Right atrium auricular region (tissue), 2 donors: ENCODE measurements at regions not wholly inside any gene's neighbourhood (a gene's known extent, or its start where the extent isn't known, plus 50 kb on each side); places are given as distances from the start of the nearest gene placed in this dataset.

Source experiments
- DNase-seq: peaks from one replicate; pipeline ENCODE4 v3.0.0-alpha.2; 2019; ENCODE audit warnings: low spot score
- H3K27ac ChIP-seq, 2 donors: fragments of 200-600 bp; sonication (generic); 1 replicate in 1 of 2; 2 replicates in 1 of 2; pipeline ENCODE4 v1.5.1; 2016 to 2019
- H3K27me3 ChIP-seq, 2 donors: fragments of 200-600 bp; sonication (generic); one replicate each; pipeline versions ENCODE4 v1.5.1 to v1.6.0; 2017 to 2019
- H3K36me3 ChIP-seq: fragments of 200-600 bp; sonication (generic); one replicate; pipeline ENCODE4 v1.5.1; 2016
- H3K4me1 ChIP-seq, 2 donors: fragments of 200-600 bp; sonication (generic); one replicate each; pipeline versions ENCODE4 v1.5.1 to v1.6.0; 2017 to 2019
- H3K4me3 ChIP-seq, 2 donors: fragments of 200-600 bp; sonication (generic); 1 replicate in 1 of 2; 2 replicates in 1 of 2; pipeline ENCODE4 v1.5.1; 2017 to 2019; ENCODE audit warnings: mild to moderate bottlenecking in 1 of 2, moderate library complexity in 1 of 2
- H3K9me3 ChIP-seq, 2 donors: fragments of 200-600 bp; sonication (generic); one replicate each; pipeline ENCODE4 v1.5.1; 2019
- CTCF ChIP-seq, 2 donors: fragments of 200-600 bp; sonication (generic); IDR thresholded peaks; one replicate each; pipeline ENCODE4 v1.5.1; 2019; ENCODE audit warnings: antibody characterized with exemption in 2 of 2

- Histone ChIP-seq H3K9me3 (peaks cover 0 to 8% of the 10 kb centered on the region in 2 donors), H3K27ac (no peak overlapping the region), H3K36me3 (no peaks in the 10 kb centered on the region), H3K27me3 (no peaks in the 10 kb centered on the region), H3K4me1 (no peaks in the 10 kb centered on the region), H3K4me3 (no peak overlapping the region)
- no peak for DNase-seq
- TF ChIP-seq CTCF (IDR thresholded peaks at IDR 0.05) = no peak
Observed at GRCh38 chr4:14087921-14088320, 460.4 kb upstream of the BOD1L1 start.

GRCh38 chr4:14091531-14091930 lies 464.0 kb upstream of the BOD1L1 start:
- Histone ChIP-seq H3K27me3 (no peaks in the 10 kb centered on the region), H3K9me3 (peaks cover 0 to 8% of the 10 kb centered on the region in 2 donors), H3K4me3 (no peak overlapping the region), H3K4me1 (no peaks in the 10 kb centered on the region), H3K36me3 (no peaks in the 10 kb centered on the region), H3K27ac (no peak overlapping the region)
- no peak for DNase-seq
- no peak for TF ChIP-seq CTCF (IDR thresholded peaks at IDR 0.05)

- Histone ChIP-seq H3K27me3 (no peaks in the 10 kb centered on the region), H3K9me3 (peaks cover 0 to 8% of the 10 kb centered on the region in 2 donors), H3K27ac (no peak overlapping the region), H3K4me3 (no peak overlapping the region), H3K36me3 (no peaks in the 10 kb centered on the region), H3K4me1 (no peaks in the 10 kb centered on the region)
- no peak for DNase-seq
- TF ChIP-seq CTCF (IDR thresholded peaks at IDR 0.05) = no peak
Observed at GRCh38 chr4:14091966-14092365, 464.4 kb upstream of the BOD1L1 start.

- Histone ChIP-seq H3K4me1 (no peaks in the 10 kb centered on the region), H3K27ac (no peak overlapping the region), H3K27me3 (no peaks in the 10 kb centered on the region), H3K4me3 (no peak overlapping the region), H3K36me3 (no peaks in the 10 kb centered on the region), H3K9me3 (peaks cover 0 to 8% of the 10 kb centered on the region in 2 donors)
- DNase-seq = no peak
- no peak for TF ChIP-seq CTCF (IDR thresholded peaks at IDR 0.05)
Observed at GRCh38 chr4:14092741-14093140, 465.2 kb upstream of the BOD1L1 start.

- Histone ChIP-seq H3K4me3 (no peak overlapping the region), H3K9me3 (peaks cover 0 to 8% of the 10 kb centered on the region in 2 donors), H3K36me3 (no peaks in the 10 kb centered on the region), H3K27me3 (no peaks in the 10 kb centered on the region), H3K4me1 (no peaks in the 10 kb centered on the region), H3K27ac (no peak overlapping the region)
- TF ChIP-seq CTCF (IDR thresholded peaks at IDR 0.05) = no peak
- DNase-seq = no peak
Observed at GRCh38 chr4:14095831-14096230, 468.3 kb upstream of the BOD1L1 start.

- no peak for TF ChIP-seq CTCF (IDR thresholded peaks at IDR 0.05)
- no peaks in the 10 kb centered on the region for H3K4me1 ChIP-seq
- no peaks in the 10 kb centered on the region for H3K36me3 ChIP-seq
- no peak for DNase-seq
- no peak overlapping the region for H3K4me3 ChIP-seq
- H3K9me3 ChIP-seq = peaks cover 0 to 2% of the 10 kb centered on the region in 2 donors
- no peak overlapping the region for H3K27ac ChIP-seq
- H3K27me3 ChIP-seq = no peaks in the 10 kb centered on the region
Observed at GRCh38 chr4:14096396-14096965, 469.0 kb upstream of the BOD1L1 start.
